ENCODE measurements at regions not wholly inside any gene's neighbourhood (a gene's known extent, or its start where the extent isn't known, plus 50 kb on each side); places are given as distances from the start of the nearest gene placed in this dataset.

- DNase-seq = no peak
- Mint-ChIP-seq H3K4me3 (ENCODE audit: unreplicated experiment) (no peak overlapping the region), H3K36me3 (ENCODE audit: unreplicated experiment) (peaks cover 10% of the 10 kb centered on the region), H3K4me1 (ENCODE audit: low read depth, unreplicated experiment) (peaks cover 15% of the 10 kb centered on the region), H3K9me3 (ENCODE audit: unreplicated experiment) (no peaks in the 10 kb centered on the region), H3K27ac (ENCODE audit: unreplicated experiment) (no peak overlapping the region), H3K27me3 (ENCODE audit: unreplicated experiment) (no peaks in the 10 kb centered on the region)
- no peak for TF ChIP-seq CTCF (IDR thresholded peaks at IDR 0.05; ENCODE audit: partially characterized antibody, unreplicated experiment)
Observed at GRCh38 chr17:34174496-34174895, 80.6 kb upstream of the CCL2 start.

GRCh38 chr17:34176440-34176839 lies 78.6 kb upstream of the CCL2 start:
- no peak overlapping the region for H3K4me3 Mint-ChIP-seq (ENCODE audit: unreplicated experiment)
- no peak for TF ChIP-seq CTCF (IDR thresholded peaks at IDR 0.05; ENCODE audit: partially characterized antibody, unreplicated experiment)
- H3K27ac Mint-ChIP-seq (ENCODE audit: unreplicated experiment) = no peak overlapping the region
- H3K4me1 Mint-ChIP-seq (ENCODE audit: low read depth, unreplicated experiment) = peaks cover 4% of the 10 kb centered on the region
- H3K27me3 Mint-ChIP-seq (ENCODE audit: unreplicated experiment) = no peaks in the 10 kb centered on the region
- no peak for DNase-seq
- H3K36me3 Mint-ChIP-seq (ENCODE audit: unreplicated experiment) = peaks cover 10% of the 10 kb centered on the region
- H3K9me3 Mint-ChIP-seq (ENCODE audit: unreplicated experiment) = no peaks in the 10 kb centered on the region

GRCh38 chr17:34177642-34178041 lies 77.4 kb upstream of the CCL2 start:
- Mint-ChIP-seq H3K36me3 (ENCODE audit: unreplicated experiment) (no peaks in the 10 kb centered on the region), H3K27me3 (ENCODE audit: unreplicated experiment) (no peaks in the 10 kb centered on the region), H3K4me1 (ENCODE audit: low read depth, unreplicated experiment) (peaks cover 8% of the 10 kb centered on the region), H3K4me3 (ENCODE audit: unreplicated experiment) (no peak overlapping the region), H3K27ac (ENCODE audit: unreplicated experiment) (no peak overlapping the region), H3K9me3 (ENCODE audit: unreplicated experiment) (no peaks in the 10 kb centered on the region)
- TF ChIP-seq CTCF (IDR thresholded peaks at IDR 0.05; ENCODE audit: partially characterized antibody, unreplicated experiment) = no peak
- no peak for DNase-seq

- Mint-ChIP-seq H3K9me3 (ENCODE audit: unreplicated experiment) (no peaks in the 10 kb centered on the region), H3K36me3 (ENCODE audit: unreplicated experiment) (no peaks in the 10 kb centered on the region), H3K4me1 (ENCODE audit: low read depth, unreplicated experiment) (peaks cover 8% of the 10 kb centered on the region), H3K27ac (ENCODE audit: unreplicated experiment) (no peak overlapping the region), H3K4me3 (ENCODE audit: unreplicated experiment) (no peak overlapping the region), H3K27me3 (ENCODE audit: unreplicated experiment) (no peaks in the 10 kb centered on the region)
- no peak for TF ChIP-seq CTCF (IDR thresholded peaks at IDR 0.05; ENCODE audit: partially characterized antibody, unreplicated experiment)
- DNase-seq = no peak
Observed at GRCh38 chr17:34178092-34178491, 77.0 kb upstream of the CCL2 start.

GRCh38 chr17:34182036-34182803 lies 72.9 kb upstream of the CCL2 start:
- Mint-ChIP-seq H3K4me1 (ENCODE audit: low read depth, unreplicated experiment) (peaks cover 8% of the 10 kb centered on the region), H3K27me3 (ENCODE audit: unreplicated experiment) (peaks cover 4% of the 10 kb centered on the region), H3K27ac (ENCODE audit: unreplicated experiment) (no peak overlapping the region), H3K4me3 (ENCODE audit: unreplicated experiment) (no peak overlapping the region), H3K36me3 (ENCODE audit: unreplicated experiment) (no peaks in the 10 kb centered on the region), H3K9me3 (ENCODE audit: unreplicated experiment) (peaks cover 2% of the 10 kb centered on the region)
- TF ChIP-seq CTCF (IDR thresholded peaks at IDR 0.05; ENCODE audit: partially characterized antibody, unreplicated experiment) = no peak
- DNase-seq = no peak

All from glutamatergic neuron (in vitro differentiated cells).